K562 (cell line): ENCODE measurements at regions not wholly inside any gene's neighbourhood (a gene's known extent, or its start where the extent isn't known, plus 50 kb on each side); places are given as distances from the start of the nearest gene placed in this dataset.

Source experiments
- CTCF ChIP-seq, 3 experiments: IDR thresholded peaks in 2 of 3; conservative IDR thresholded peaks in 1 of 3; 2 replicates each; pipeline ENCODE4 v1.5.1; 2011 to 2012; ENCODE audit warnings: low read length in 3 of 3, mild to moderate bottlenecking in 3 of 3, control low read depth in 2 of 3, improper control_type of control experiment in 1 of 3, inconsistent platforms in 1 of 3, low read depth in 1 of 3, mixed read lengths in 1 of 3, moderate library complexity in 1 of 3; ENCODE audit not compliant: insufficient read depth in 2 of 3
- ETS2 ChIP-seq: IDR thresholded peaks from 2 replicates; pipeline ENCODE4 v1.6.1; 2016; ENCODE audit warnings: borderline replicate concordance, missing genetic modification characterization, mild to moderate bottlenecking, moderate library complexity, missing compliant biosample characterization; ENCODE audit not compliant: poor library complexity, severe bottlenecking
- POLR2A ChIP-seq: fragments of 450-650 bp; conservative IDR thresholded peaks from 2 replicates; pipeline ENCODE4 v1.6.1; 2016
- RFX5 ChIP-seq: IDR thresholded peaks from 2 replicates; pipeline ENCODE4 v1.6.1; 2011; ENCODE audit warnings: low read depth, mild to moderate bottlenecking, improper control_type of control experiment, low read length
- SETDB1 ChIP-seq: IDR thresholded peaks from one replicate; pipeline ENCODE4 v1.6.1; 2012; ENCODE audit warnings: low read length, control low read depth, inconsistent platforms
- TARDBP ChIP-seq: fragments of 450-650 bp; IDR thresholded peaks from 2 replicates; pipeline ENCODE4 v1.6.1; 2016
- THRAP3 ChIP-seq: fragments of 450-650 bp; IDR thresholded peaks from 2 replicates; pipeline ENCODE4 v1.6.1; 2016; ENCODE audit warnings: mild to moderate bottlenecking, inconsistent platforms, borderline replicate concordance

DNA sequence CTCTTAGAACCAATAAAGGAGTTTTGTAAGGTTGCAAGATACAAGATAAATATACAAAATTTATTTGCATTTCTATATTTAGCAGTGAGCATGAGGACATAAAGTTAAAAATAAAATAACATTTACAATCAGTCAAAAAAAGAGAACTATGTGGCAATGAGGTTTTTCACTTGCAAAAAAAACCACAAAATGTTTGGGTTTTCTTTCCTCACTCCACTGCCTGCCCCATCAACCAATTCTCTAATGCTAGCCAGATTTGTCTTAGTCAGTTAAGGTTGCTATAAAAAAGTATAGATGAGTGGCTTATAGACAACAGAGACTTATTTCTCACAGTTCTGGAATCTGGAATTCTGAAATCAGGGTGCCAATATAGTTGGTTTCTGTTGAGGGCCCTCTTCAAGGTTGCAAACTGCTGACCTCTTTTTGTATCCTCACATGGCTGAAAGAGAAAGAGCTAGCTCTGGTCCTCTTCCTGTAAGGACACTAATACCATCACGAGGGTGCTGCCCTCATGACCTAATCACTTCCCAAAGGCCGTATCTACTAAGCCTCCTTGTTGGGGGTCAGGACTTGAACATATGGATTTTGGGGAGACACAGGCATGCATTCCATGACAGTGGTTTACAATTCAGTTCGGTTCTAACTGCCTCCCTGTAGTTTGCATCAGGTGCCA lies 566.2 kb downstream of the GALR1 start:
- no peak for TF ChIP-seq THRAP3
- TF ChIP-seq TARDBP = no peak
- no peak for TF ChIP-seq POLR2A
- no peak for TF ChIP-seq ETS2 (tag)
- TF ChIP-seq SETDB1 = no peak
- no peak for TF ChIP-seq RFX5
- no peak for TF ChIP-seq CTCF (IDR thresholded peaks at IDR 0.05 in 2 of 3, conservative IDR thresholded peaks at IDR 0.05 in 1 of 3; ENCODE audit: insufficient read depth in 2 of 3, low read depth in 1 of 3, low read length in 3 of 3)
